ENCODE measurements at regions not wholly inside any gene's neighbourhood (a gene's known extent, or its start where the extent isn't known, plus 50 kb on each side); places are given as distances from the start of the nearest gene placed in this dataset.

GRCh38 chr6:139977887-139978332, 603.5 kb upstream of the CITED2 start:
- TF ChIP-seq CTCF (IDR thresholded peaks at IDR 0.05; ENCODE audit: low read length) (no peak), EZH2 (IDR thresholded peaks at IDR 0.05; ENCODE audit: borderline replicate concordance, low read length) (no peak)
